GM18873 (cell line): ENCODE measurements at regions not wholly inside any gene's neighbourhood (a gene's known extent, or its start where the extent isn't known, plus 50 kb on each side); places are given as distances from the start of the nearest gene placed in this dataset.
"Not testable (repeated sequence)": the region's sequence is repeated elsewhere in the genome, so short reads cannot be mapped to it uniquely, and the experiment has no call there.

ENCODE experiments used
- ATAC-seq: cut with Tn5 transposase; IDR thresholded peaks from one replicate; pipeline ENCODE4 v1.9.1; 2021; ENCODE audit warnings: mild to moderate bottlenecking, moderate library complexity, moderate number of reproducible peaks; ENCODE audit not compliant: unreplicated experiment, low FRiP score

DNA sequence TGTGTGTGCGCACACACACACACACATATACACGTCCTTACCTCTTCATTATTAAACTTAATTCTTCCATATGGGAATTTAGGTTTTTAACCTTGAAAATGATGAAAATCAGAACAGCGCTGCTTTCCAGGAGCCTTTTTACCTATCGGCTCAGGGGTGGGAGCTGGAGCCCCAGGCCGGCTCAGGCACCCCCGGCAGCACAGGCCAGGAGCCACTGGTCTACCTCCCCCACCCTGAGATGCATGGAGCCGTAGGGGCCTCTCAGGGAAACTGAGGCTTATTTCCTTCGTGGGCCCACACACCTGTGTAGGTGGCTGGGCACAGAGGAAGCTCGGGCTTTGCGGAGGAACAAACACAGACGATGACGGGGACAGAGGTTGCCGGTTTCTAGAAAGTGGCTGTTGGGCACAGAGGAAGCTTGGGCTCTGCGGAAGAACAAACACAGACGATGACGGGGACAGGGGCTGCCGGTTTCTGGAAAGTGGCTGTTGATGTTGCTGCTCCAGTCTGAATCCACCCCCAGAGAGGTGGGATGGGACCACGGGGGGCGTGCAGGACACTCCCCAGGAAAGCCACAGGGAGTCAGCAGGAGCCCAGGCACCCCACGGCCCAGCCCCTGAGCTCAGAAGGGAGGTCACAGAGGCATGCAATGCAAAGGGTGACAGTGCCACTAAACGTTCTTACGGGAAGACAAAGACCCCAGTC is 149.4 kb downstream of the BRD1 start:
- ATAC-seq = no peak

DNA sequence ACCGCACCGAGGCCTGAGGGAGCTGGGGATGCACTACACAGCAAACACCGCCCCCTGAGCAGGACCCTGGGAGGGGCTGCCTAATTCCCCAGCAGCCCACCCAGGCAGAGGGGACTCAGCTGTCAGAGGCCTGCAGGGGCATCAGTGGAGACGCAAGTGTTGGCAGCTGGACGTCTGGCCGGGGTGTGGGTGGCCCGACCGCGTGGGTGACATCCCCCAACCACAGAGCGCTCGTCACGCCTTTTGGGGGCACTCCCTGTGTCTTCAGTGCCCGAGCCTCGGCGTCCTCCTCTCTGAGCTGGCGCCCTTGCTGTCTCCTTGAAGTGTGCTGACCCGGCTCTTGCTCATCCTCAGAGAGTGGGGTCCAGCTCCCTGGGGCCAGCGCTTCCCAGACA is 150.2 kb downstream of the BRD1 start:
- no peak for ATAC-seq

DNA sequence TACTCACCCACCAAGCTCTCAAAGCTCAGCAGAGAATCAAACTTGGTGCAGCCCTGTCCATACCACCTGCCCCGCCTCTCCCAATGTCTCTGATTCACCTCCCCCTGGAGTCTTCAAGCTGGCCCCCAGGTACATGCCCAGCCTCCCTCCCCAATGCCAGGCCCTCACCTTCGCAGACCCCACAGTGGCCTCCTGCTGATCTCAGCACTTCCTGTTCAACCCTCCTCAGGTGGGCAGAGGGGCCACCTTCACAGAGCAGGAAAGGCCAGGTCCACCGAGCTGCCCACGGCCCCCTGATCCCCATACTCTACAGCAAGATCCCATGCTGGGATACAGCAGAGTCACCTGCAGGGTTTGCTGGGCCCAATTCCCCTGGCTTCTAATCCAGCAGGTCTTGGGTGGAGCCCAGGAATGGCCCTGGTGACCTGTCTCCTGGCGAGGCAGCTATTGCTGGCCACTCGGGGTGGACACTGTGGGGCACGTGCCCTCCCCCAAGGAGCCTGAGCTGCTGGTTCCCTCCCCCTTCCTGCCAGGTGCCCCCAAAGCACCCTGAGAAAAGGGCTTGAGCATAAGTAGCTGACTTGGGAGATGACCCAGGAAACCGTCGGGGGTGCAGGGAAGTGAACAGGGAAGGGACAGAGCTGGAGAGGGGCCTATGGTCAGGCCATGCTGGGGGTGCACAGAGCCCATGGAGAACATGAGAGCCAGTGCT is 150.7 kb downstream of the BRD1 start:
- no peak for ATAC-seq

DNA sequence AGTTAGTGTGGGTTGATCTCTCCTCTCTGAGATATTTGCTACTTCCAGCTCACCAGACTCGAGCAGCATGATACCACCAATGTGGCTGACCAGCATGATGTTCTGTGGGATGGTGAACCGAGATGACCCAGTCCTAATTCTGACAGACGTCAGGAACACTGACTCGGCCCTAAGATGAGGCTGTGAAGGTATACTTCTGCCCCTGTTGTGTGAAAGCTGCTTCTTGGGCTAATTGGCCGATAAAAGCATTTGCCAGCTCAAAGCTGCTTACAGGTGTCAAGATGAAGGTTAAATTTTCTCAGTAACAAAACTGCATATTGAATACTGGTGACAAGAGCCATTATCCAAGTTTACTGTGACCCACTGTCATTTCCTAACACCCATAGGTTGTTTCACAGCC is 151.4 kb downstream of the BRD1 start:
- ATAC-seq = no peak

DNA sequence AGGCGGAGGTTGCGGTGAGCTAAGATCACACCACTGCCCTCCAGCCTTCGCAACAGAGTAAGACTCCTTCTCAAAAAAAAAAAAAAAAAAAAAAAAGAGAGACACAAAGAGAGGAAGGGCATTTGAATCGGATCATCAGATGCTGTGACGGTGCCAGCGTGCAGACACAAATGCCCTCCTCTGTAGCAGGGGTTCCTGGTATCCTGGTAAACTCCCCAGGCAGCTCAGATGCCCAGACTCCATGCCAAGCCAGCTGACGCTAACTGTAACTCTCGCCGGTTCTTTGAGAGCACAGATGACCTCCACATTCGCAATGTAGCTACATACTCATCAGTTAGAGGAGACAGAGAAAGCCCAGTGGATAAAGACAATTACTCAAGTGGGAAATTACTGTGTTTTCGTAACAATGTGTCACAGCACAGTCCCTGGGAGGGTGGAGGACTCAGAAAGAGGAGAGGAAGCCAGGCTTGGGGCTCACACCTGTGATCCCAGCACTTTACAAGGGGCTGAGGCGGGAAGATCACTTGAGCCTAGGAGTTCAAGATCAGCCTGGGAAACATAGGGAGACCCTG is 153.1 kb downstream of the BRD1 start:
- no peak for ATAC-seq

DNA sequence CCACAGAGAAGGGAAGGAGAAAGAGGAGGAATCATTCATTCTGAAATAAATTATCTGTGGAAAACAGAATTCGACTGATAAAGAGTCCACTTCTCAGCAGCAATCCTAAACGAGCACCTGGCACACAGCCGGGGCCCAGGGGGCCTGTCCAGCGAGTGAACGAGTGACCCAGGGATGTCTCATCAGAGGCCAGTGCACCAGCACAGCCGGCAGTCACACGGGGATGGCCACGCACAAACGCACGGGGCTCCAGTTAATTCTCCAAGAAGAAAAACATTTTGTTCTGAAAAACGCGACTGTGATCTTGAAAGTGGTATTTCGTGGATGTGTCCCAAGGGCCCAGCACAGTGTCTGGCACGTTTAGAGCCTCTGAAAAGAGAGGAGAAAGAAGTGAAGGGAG is 154.6 kb downstream of the BRD1 start:
- ATAC-seq = no peak

DNA sequence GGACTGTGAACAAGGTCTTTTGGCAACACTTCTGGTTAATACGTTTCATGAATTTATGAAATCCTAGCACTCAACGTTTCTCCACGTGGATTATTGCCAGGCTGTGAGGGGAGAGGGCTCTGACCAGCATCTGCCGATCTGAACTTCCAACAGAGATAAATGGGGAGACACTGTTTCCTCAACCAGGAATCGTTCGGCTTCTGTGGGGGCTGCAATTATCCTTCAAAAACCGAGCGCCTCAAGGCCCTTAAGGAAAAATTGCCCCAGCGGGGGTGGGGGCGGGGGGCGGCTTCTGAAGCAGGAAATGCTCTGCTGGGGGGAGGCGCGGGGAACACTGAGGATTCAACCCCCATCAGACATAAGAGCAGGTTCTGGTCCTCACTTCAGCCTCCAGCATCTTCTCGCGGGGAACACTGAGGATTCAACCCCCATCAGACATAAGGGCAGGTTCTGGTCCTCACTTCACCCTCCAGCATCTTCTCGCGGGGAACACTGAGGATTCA is 155.6 kb downstream of the BRD1 start:
- no peak for ATAC-seq

DNA sequence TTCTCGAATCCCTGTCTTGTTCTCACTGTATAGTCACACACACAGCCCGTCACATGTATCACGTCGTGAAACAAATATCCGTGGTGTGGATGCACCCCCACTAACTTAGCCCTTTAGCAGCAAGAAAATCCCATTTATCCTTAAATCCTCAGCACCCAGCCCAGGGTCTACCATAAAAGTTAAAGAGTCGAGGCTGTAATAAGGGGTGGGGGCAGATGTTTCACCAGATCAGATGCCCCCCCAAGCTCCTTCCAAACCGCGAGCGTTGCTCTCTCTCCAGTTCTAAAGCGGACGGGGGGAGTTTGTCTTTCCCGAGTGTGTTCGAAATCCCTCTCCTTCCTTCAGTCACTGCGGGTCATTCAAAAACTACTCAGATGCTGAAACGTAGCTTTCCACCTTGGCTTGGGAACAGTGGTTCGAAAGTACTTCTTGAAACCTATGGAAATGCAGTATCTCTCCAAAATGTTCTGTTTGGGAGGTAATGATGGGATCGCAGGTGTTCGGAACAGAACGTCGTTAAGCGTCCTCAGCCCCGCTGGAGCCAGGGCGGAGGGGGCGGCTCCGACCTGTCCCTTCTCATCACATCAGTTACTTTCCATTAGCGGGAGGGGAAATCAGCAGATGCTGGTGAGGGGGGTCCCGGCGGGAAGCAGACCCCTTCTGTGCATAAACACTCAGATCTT is 156.2 kb downstream of the BRD1 start:
- ATAC-seq = no peak

DNA sequence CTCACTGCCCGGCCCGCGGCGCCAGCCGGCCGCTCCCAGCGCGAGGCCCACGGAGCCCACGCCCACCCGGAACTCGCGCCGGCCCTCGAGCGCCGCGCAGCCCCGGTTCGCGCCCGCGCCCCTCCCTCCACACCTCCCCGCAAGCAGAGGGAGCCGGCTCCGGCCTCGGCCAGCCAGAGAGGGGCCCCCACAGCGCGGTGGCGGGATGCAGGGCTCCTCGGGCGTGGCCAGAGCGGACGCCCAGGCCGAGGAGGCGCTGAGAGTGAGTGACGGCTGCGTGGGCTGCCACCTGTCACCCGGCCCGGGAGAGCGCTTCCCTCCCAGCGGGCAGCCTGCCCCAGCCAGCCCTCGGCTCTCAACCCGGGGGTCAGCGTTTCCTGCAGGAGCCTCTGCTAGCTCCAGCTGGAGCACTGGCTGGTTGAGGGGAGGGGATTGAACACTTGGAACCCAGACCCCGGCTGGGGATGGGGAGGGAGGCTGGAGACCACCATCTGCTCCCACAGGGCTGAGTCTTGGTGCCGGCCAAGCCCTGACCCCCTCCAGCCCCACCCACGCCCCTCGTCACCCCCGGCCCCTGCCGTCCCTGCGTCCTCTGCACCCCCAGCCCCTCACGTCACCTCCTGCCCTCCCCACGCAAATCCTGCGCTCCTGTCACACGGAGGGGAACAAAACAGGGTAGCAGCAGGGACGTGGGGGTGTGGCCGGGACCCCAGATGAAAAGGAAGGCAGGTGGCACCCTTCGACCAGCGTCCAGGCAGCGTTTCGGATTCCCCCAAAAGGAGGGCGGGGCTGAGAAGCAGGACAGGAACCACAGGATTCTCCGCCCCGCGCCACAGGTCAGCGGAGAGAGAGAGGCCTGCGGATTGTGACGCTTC is 157.0 kb downstream of the BRD1 start:
- ATAC-seq = no peak

DNA sequence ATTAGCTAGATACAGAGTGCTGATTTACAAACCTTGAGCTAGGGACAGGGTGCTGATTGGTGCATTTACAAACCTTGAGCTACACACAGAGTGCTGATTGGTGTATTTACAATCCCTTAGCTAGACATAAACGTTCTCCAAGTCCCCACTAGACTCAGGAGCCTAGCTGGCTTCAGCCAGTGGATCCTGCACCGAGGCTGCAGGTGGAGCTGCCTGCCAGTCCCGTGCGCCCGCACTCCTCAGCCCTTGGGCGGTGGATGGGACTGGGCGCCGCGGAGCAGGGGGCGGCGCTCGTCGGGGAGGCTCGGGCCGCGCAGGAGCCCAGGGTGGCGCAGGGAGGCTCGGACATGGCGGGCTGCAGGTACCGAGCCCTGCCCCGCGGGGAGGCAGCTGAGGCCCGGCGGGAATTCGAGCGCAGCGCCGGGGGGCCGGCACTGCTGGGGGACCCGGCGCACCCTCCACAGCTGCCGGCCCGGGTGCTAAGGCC is 157.7 kb downstream of the BRD1 start:
- not testable (repeated sequence) for ATAC-seq

DNA sequence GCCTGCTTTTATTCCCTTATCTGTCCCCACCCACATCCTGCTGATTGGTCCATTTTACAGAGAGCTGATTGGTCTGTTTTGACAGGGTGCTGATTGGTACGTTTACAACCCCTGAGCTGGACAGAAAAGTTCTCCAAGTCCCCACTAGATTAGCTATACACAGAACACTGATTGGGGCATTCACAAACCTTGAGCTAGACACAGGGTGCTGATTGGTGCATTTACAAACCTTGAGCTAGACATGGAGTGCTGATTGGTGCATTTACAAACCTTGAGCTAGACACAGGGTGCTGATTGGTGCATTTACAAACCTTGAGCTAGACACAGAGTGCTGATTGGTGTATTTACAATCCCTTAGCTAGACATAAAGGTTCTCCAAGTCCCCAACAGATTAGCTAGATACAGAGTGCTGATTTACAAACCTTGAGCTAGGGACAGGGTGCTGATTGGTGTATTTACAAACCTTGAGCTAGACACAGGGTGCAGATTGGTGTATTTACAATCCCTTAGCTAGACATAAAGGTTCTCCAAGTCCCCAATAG is 158.2 kb downstream of the BRD1 start:
- ATAC-seq = not testable (repeated sequence)

DNA sequence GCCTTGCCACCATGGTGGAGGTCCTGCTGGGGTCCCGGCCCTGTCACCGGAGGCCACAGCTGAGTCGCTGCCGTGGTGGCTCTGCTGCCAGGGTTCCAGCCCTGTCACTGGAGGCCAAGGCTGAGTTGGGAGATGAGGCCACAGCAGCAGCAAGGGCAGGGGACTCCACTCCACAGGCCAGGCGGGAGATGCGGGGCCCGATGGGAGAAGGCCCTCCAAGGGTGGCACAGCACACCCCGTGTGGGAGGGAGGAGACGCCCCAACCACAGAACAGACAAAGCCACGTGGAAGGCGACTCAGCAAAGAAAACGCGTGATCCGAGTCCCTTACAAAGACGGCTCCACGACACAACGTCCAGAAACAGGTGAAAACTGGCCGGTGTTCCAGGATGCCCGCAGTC is 159.3 kb downstream of the BRD1 start:
- ATAC-seq = no peak

DNA sequence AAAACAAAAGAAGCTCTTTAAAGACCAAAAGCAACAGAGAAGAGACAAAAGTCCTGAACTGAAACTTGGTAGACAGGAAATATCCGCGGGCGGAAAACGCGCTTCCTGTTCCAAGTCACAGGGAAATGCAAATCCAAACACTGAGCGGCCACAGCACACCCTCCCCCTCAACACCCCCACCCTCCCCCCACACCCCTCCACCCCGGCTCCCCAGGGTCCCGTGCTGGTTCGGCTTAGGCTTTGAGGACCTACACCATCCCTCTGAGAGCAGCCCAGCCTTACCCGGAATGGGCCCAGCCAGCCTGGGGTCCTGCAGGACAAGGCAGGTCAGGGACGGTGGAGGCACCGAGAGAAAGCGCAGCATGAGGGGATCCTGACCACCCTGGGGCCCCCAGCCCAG is 160.4 kb downstream of the BRD1 start:
- ATAC-seq = no peak

DNA sequence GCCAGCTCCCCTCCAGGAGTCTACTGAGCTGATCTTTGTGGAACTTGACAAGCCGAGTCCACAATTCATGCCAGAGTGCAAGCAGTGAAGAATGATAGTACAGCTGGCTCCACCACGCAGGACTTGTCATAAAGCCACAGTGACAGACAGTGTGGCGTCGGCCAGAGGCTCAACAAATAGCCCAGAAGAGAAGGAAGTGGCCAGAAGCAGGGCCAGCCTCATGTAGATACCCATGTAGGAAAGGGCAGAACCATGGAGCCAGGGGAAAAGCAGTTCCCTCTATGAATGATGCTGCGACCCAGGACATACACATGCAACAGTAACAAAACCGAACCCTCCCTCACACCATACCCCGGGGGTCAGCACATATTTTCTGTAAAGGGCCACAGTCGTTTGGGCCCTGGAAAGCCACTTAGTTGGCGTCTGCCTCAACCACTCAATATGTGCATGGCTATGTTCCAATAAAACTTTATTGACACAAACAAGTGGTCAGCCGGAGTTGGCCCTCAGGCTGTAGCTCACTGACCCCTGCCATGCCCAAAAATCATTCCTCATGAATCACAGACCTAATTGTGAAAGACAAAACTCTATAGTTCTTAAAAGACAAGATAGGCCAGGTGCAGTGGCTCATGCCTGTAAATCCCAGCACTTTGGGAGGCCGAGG is 161.4 kb downstream of the BRD1 start:
- no peak for ATAC-seq

DNA sequence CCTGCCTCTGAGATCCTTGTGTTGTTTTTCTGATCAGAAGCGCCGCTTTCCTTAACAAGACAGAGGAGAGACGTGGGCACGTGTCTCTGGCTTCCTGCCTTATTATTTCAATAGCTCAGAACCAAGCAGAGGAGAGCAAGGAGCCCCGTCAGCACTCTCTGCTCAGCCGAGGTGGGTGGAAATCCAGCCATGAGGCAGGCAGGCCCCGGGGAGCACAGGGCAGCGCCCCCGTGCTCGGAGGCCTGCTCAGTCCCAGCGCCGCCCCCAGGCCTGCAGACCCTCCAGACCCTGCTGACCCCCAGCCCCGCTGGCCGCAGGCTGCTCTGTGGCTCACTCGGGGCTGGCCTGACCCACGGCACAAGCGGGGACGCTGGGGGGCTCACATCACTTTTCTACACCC is 162.8 kb downstream of the BRD1 start:
- ATAC-seq = no peak

DNA sequence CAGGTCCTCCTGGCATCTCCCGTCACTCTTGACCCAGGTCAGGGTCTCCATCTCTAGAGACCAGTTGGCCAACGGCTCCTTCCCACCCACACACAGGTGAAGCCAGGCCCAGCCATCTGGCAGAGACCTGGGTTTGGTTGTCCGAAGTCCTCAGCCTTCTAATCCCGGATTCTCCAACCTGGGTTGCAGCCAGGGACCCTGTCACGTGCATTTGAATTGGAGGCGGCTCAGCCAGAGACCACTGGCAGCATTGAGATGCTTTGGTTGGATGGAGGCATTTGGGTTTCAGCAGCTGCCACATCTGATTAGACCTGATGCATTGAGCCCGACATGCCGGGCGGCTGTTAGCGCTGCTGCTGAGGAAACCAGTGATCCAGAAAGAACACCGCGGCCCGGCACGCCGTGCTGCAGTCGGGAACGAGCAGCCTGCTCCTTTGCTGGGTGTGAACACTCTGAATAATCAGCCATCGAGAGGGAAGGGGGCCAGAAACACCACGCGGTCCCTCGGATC is 163.2 kb downstream of the BRD1 start:
- no peak for ATAC-seq

DNA sequence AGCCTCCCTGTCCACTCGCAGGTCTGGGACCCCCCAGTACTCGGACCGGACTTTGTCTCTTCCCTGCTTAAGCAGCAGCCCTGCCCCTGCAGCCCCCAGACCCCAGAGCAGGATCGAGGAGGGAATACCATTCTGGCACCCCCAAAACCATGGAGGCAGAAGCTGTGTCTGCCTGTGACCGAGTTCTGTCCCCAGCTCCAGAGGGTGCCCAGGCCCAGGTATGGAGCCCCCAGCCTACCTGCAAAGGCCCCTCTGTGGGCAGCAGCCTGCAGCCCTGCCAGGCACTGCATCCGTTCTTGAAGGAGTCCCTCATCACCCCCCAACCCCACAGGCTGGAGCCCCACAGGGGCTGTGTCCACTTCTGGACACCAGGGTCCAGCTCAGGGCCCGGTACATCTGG is 163.8 kb downstream of the BRD1 start:
- ATAC-seq = no peak

DNA sequence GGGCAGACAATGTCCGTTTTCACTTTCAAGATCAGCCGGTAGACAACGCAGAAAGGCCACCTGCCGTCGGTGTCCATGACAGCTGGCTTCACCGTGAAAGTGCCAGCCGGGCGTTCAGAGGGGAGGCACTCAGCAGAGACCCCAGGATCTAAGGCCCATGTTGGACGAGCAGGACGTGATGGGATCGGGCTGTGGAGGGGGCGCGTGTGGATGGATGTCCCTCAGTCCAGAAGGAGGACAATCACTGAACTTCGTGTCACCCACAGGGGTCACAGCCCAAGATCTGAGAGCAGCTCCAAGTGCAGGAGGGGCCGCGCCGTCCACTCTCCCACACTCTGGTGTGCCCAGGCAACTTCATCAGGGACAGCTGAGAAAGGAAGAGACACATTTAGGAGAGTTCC is 164.4 kb downstream of the BRD1 start:
- ATAC-seq = no peak

DNA sequence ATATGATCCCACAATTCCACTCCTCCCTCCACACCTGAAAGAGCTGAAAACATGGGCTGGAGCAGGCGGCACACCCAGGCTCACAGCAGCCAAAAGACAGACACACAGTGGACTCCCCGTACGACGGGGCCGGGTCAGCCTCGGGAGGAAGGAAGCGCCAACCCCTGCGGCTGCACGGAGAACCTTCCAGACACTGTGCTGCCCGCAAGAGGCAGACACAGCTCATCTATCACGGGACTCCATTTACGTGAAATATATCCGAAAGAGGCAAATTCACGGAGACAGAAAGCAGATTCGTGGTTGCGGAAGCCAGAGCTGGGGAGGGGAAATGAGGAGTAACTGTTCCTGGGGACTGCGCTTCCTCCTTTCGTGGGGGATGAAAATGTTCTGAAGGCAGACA is 165.0 kb downstream of the BRD1 start:
- ATAC-seq = no peak
